Naive B cell (primary cell): ENCODE measurements at regions not wholly inside any gene's neighbourhood (a gene's known extent, or its start where the extent isn't known, plus 50 kb on each side); places are given as distances from the start of the nearest gene placed in this dataset.

Source experiments
- ATAC-seq, 2 donors: fragments of 150-1000 bp; cut with Tn5 transposase; 2 replicates each; pipeline ENCODE4 v1.10.0; 2021; ENCODE audit warnings: low read depth in 2 of 2, mild to moderate bottlenecking in 2 of 2, moderate library complexity in 2 of 2
- DNase-seq: peaks from one replicate; pipeline ENCODE4 v3.0.0; 2022
- H3K27ac Mint-ChIP-seq, 6 donors: one replicate each; pipeline ENCODE4 v1.8.0; 2020 to 2022; ENCODE audit warnings: mild to moderate bottlenecking in 6 of 6, mixed read lengths in 6 of 6, moderate library complexity in 5 of 6, inconsistent platforms in 2 of 6
- H3K27me3 Mint-ChIP-seq, 3 donors: one replicate each; pipeline ENCODE4 v1.8.0; 2021 to 2022; ENCODE audit warnings: mixed read lengths in 3 of 3, mild to moderate bottlenecking in 1 of 3
- H3K36me3 Mint-ChIP-seq, 2 donors: one replicate each; pipeline ENCODE4 v1.8.0; 2020 to 2022; ENCODE audit warnings: mixed read lengths in 2 of 2, inconsistent platforms in 1 of 2, mild to moderate bottlenecking in 1 of 2
- H3K4me1 Mint-ChIP-seq, 3 donors: one replicate each; pipeline ENCODE4 v1.8.0; 2020 to 2022; ENCODE audit warnings: mixed read lengths in 3 of 3, inconsistent platforms in 1 of 3, mild to moderate bottlenecking in 1 of 3, moderate library complexity in 1 of 3
- H3K4me3 Mint-ChIP-seq, 8 donors: one replicate each; pipeline ENCODE4 v1.8.0; 2020 to 2022; ENCODE audit warnings: mild to moderate bottlenecking in 8 of 8, mixed read lengths in 8 of 8, moderate library complexity in 8 of 8, inconsistent platforms in 2 of 8
- H3K9me3 Mint-ChIP-seq, 7 donors: one replicate each; pipeline ENCODE4 v1.8.0; 2020 to 2022; ENCODE audit warnings: mixed read lengths in 7 of 7, mild to moderate bottlenecking in 5 of 7, inconsistent platforms in 2 of 7, moderate library complexity in 1 of 7

GRCh38 chr11:110909336-110909735 is 197.1 kb upstream of the ARHGAP20 start:
- peaks cover 19 to 27% (median 25%) of the 10 kb centered on the region in 3 donors for H3K4me1 Mint-ChIP-seq
- peaks cover 0 to 11% of the 10 kb centered on the region in 2 donors for H3K36me3 Mint-ChIP-seq
- H3K27ac Mint-ChIP-seq = peak overlapping the region in 1 of 6 donors; percentile 4
- DNase-seq = no peak
- no peak for ATAC-seq
- peak overlapping the region in 1 of 8 donors; percentile 5 for H3K4me3 Mint-ChIP-seq
- H3K9me3 Mint-ChIP-seq = peaks cover 0 to 7% (median 2%) of the 10 kb centered on the region in 7 donors
- peaks cover 0 to 5% (median 0%) of the 10 kb centered on the region in 3 donors for H3K27me3 Mint-ChIP-seq

GRCh38 chr11:110908401-110909105 is 196.3 kb upstream of the ARHGAP20 start:
- peak overlapping the region in 1 of 8 donors; percentile 67 for H3K4me3 Mint-ChIP-seq
- H3K9me3 Mint-ChIP-seq = peaks cover 0 to 7% (median 2%) of the 10 kb centered on the region in 7 donors
- H3K4me1 Mint-ChIP-seq = peaks cover 19 to 27% (median 25%) of the 10 kb centered on the region in 3 donors
- ATAC-seq (no peak), DNase-seq (no peak)
- H3K27me3 Mint-ChIP-seq = peaks cover 0 to 5% (median 0%) of the 10 kb centered on the region in 3 donors
- H3K36me3 Mint-ChIP-seq = peaks cover 0 to 11% of the 10 kb centered on the region in 2 donors
- H3K27ac Mint-ChIP-seq = no peak overlapping the region

DNA sequence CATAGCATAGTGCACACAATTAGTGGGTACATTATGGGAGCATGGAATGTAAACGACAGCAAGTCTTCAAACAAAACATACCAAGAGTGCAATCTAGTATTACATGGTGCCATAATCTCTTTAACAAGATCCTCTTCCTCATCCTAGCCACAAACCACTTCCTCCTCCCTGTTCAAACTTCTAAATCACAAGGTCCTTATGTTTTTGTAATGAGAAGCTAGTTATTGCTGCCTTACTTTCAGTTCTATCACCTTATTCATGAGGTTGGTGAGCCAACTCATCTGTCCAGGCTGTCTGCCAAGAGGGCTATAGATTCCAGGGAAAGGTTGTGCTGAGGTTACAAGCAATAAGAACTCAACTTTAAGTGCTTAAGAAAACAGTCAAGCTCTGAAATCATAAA is 195.4 kb upstream of the ARHGAP20 start:
- DNase-seq = peak; percentile 41
- H3K27ac Mint-ChIP-seq = peak overlapping the region in 3 of 6 donors; percentile 19 to 55 (median 47)
- peaks cover 0 to 11% of the 10 kb centered on the region in 2 donors for H3K36me3 Mint-ChIP-seq
- H3K4me1 Mint-ChIP-seq = peaks cover 19 to 27% (median 25%) of the 10 kb centered on the region in 3 donors
- ATAC-seq = peak; percentile 76 to 95
- H3K4me3 Mint-ChIP-seq = peak overlapping the region in 5 of 8 donors; percentile 37 to 73 (median 62)
- H3K27me3 Mint-ChIP-seq = peaks cover 0 to 5% (median 0%) of the 10 kb centered on the region in 3 donors
- H3K9me3 Mint-ChIP-seq = peaks cover 0 to 7% (median 2%) of the 10 kb centered on the region in 7 donors

DNA sequence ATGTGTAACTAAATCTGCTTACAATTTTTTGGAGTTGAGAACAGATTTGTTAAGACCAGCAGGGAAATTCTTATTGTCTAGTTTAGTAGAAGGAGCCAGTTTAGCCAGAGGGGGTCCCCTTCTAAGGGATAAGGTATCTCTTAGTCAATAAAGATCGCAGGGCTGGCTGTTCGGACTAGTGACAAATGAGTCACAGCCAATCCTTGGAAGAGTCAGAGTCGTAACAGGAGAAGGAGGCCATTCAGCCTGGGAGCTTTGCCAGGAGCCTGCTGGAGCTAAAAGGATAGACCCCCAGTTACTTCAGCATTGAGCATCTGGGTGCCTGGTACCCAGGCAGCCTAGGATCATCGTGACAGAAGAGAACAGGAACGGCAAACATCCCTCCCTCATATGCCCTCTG is 191.6 kb upstream of the ARHGAP20 start:
- Mint-ChIP-seq H3K9me3 (peaks cover 0 to 7% (median 2%) of the 10 kb centered on the region in 7 donors), H3K36me3 (peaks cover 0 to 11% of the 10 kb centered on the region in 2 donors), H3K27ac (no peak overlapping the region), H3K27me3 (peaks cover 0 to 13% (median 7%) of the 10 kb centered on the region in 3 donors), H3K4me3 (no peak overlapping the region), H3K4me1 (peaks cover 15 to 27% (median 24%) of the 10 kb centered on the region in 3 donors)
- ATAC-seq (no peak), DNase-seq (no peak)

GRCh38 chr11:110903378-110903777 is 191.1 kb upstream of the ARHGAP20 start:
- DNase-seq (no peak), ATAC-seq (no peak)
- Mint-ChIP-seq H3K27ac (no peak overlapping the region), H3K9me3 (peaks cover 0 to 7% (median 2%) of the 10 kb centered on the region in 7 donors), H3K36me3 (peaks cover 0 to 11% of the 10 kb centered on the region in 2 donors), H3K4me3 (no peak overlapping the region), H3K27me3 (peaks cover 0 to 18% (median 7%) of the 10 kb centered on the region in 3 donors), H3K4me1 (peaks cover 12 to 23% (median 19%) of the 10 kb centered on the region in 3 donors)

- Mint-ChIP-seq H3K4me1 (peaks cover 0 to 10% (median 3%) of the 10 kb centered on the region in 3 donors), H3K27me3 (peaks cover 0 to 25% (median 7%) of the 10 kb centered on the region in 3 donors), H3K9me3 (peaks cover 0 to 3% (median 0%) of the 10 kb centered on the region in 7 donors), H3K4me3 (no peak overlapping the region), H3K36me3 (peaks cover 0 to 4% of the 10 kb centered on the region in 2 donors), H3K27ac (no peak overlapping the region)
- ATAC-seq = no peak
- DNase-seq = no peak
Measured at GRCh38 chr11:110901441-110901840, 189.2 kb upstream of the ARHGAP20 start.

GRCh38 chr11:110900426-110900825 is 188.2 kb upstream of the ARHGAP20 start:
- H3K27ac Mint-ChIP-seq = no peak overlapping the region
- peaks cover 0 to 25% (median 7%) of the 10 kb centered on the region in 3 donors for H3K27me3 Mint-ChIP-seq
- no peak overlapping the region for H3K4me3 Mint-ChIP-seq
- peaks cover 0 to 4% of the 10 kb centered on the region in 2 donors for H3K36me3 Mint-ChIP-seq
- H3K4me1 Mint-ChIP-seq = no peaks in the 10 kb centered on the region
- ATAC-seq = no peak
- no peak for DNase-seq
- peaks cover 0 to 3% (median 0%) of the 10 kb centered on the region in 7 donors for H3K9me3 Mint-ChIP-seq

DNA sequence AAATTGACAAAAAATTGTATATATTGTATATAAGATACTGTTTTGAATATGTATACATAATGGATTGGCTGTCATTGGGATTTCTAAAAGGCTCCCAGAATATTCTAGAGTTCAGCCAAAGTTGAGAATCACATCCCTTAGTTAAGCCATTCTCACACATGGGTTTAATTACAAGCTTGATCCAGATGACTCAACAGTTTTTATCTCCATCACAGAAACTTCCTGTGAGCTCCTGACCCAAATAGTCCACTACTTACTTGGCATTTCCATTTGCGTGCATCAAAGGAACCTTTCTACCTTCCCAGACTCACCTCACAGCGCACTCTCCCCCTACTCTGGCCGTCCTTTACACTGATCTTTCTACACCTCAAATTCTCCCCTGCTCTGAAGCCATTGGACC is 184.8 kb upstream of the ARHGAP20 start:
- ATAC-seq (no peak), DNase-seq (no peak)
- H3K4me1 Mint-ChIP-seq = peaks cover 0 to 6% (median 0%) of the 10 kb centered on the region in 3 donors
- peaks cover 0 to 29% (median 7%) of the 10 kb centered on the region in 3 donors for H3K27me3 Mint-ChIP-seq
- H3K4me3 Mint-ChIP-seq = no peak overlapping the region
- no peak overlapping the region for H3K27ac Mint-ChIP-seq
- H3K36me3 Mint-ChIP-seq = peaks cover 0 to 4% of the 10 kb centered on the region in 2 donors
- peaks cover 0 to 3% (median 0%) of the 10 kb centered on the region in 7 donors for H3K9me3 Mint-ChIP-seq

- Mint-ChIP-seq H3K27me3 (peaks cover 0 to 23% (median 7%) of the 10 kb centered on the region in 3 donors), H3K4me1 (peaks cover 0 to 6% (median 0%) of the 10 kb centered on the region in 3 donors), H3K4me3 (no peak overlapping the region), H3K36me3 (peaks cover 0 to 4% of the 10 kb centered on the region in 2 donors), H3K27ac (no peak overlapping the region), H3K9me3 (peaks cover 0 to 3% (median 0%) of the 10 kb centered on the region in 7 donors)
- ATAC-seq = no peak
- no peak for DNase-seq
Measured at GRCh38 chr11:110896358-110896757, 184.1 kb upstream of the ARHGAP20 start.

DNA sequence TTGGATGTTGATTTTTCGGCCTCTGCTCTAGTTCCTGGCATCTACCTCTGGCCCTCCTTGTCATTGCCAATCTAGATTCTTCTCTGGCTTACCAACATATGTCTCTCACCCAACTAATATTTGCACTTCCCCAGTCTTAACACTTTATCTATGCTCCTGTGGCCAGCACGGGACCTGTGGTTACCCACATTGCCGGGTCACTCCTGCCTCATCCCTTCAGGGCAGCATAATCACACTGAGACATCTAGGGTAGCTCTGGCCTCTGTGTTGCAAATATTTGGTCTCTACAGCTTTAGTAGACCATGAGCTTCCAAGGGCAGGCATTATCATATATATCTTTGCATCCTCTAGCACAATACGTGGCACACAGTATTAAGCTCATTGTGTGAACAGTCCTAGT is 182.0 kb upstream of the ARHGAP20 start:
- Mint-ChIP-seq H3K27me3 (peaks cover 0 to 16% (median 0%) of the 10 kb centered on the region in 3 donors), H3K27ac (peak overlapping the region in 2 of 6 donors; percentile 1 to 9), H3K4me3 (peak overlapping the region in 1 of 8 donors; percentile 17), H3K9me3 (no peaks in the 10 kb centered on the region), H3K36me3 (peaks cover 0 to 4% of the 10 kb centered on the region in 2 donors), H3K4me1 (peaks cover 0 to 6% (median 0%) of the 10 kb centered on the region in 3 donors)
- no peak for ATAC-seq
- DNase-seq = no peak

- Mint-ChIP-seq H3K36me3 (peaks cover 0 to 4% of the 10 kb centered on the region in 2 donors), H3K4me1 (peaks cover 0 to 6% (median 0%) of the 10 kb centered on the region in 3 donors), H3K9me3 (no peaks in the 10 kb centered on the region), H3K4me3 (no peak overlapping the region), H3K27ac (peak overlapping the region in 1 of 6 donors; percentile 38), H3K27me3 (peaks cover 0 to 8% (median 0%) of the 10 kb centered on the region in 3 donors)
- DNase-seq (no peak), ATAC-seq (no peak)
Measured at GRCh38 chr11:110892741-110893285, 180.6 kb upstream of the ARHGAP20 start.

DNA sequence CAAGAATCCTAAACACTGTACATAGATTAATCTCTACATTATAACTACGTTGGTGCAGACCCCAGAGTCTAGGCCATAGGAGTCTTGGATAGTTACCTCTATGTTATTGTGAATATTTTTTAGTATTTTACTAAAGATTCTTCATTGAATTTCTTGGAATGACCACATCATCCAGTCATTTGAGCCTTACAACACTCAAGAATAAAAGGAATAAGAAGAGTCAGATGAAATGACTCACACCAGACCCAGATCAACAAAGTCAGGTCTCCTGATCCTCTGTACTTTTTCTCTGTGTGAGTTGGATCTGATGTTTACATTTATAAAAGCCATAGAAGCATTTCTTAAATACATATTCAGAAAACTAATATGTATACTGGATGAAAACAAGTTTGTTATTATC is 179.2 kb upstream of the ARHGAP20 start:
- Mint-ChIP-seq H3K36me3 (no peaks in the 10 kb centered on the region), H3K4me3 (no peak overlapping the region), H3K9me3 (no peaks in the 10 kb centered on the region), H3K4me1 (peaks cover 0 to 6% (median 0%) of the 10 kb centered on the region in 3 donors), H3K27me3 (peaks cover 0 to 10% (median 4%) of the 10 kb centered on the region in 3 donors), H3K27ac (no peak overlapping the region)
- DNase-seq (no peak), ATAC-seq (no peak)

DNA sequence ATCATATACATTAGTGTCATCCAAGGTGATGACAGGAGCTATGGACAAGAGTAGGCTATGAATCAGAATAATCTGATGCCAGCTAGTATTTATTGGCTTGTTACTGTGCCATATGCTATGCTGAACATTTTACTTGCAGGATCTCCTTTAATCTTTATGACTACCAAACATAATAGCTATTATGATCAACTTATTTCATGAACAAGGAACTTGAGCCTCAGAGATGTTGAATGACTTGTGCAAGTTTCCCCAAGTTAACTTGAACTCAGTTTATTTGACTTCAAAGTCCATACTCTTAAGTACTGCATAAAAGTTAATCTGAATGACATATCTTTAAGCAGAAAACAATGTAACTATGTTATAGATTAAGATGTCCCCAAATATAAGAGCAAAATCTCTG is 178.8 kb upstream of the ARHGAP20 start:
- Mint-ChIP-seq H3K27me3 (peaks cover 0 to 10% (median 4%) of the 10 kb centered on the region in 3 donors), H3K27ac (no peak overlapping the region), H3K36me3 (no peaks in the 10 kb centered on the region), H3K4me1 (peaks cover 0 to 6% (median 0%) of the 10 kb centered on the region in 3 donors), H3K9me3 (no peaks in the 10 kb centered on the region), H3K4me3 (no peak overlapping the region)
- DNase-seq = no peak
- ATAC-seq = no peak
